ENCODE measurements at regions not wholly inside any gene's neighbourhood (a gene's known extent, or its start where the extent isn't known, plus 50 kb on each side); places are given as distances from the start of the nearest gene placed in this dataset.

- no peak overlapping the region for H3K27ac Mint-ChIP-seq (ENCODE audit: unreplicated experiment)
These were observed 400.3 kb upstream of the SASH1 start for GRCh38 chr6:147942363-147942762.

GRCh38 chr6:147944122-147944521 is 398.5 kb upstream of the SASH1 start:
- DNase-seq (ENCODE audit: extremely low spot score, unreplicated experiment) = no peak
- H3K4me3 Mint-ChIP-seq (ENCODE audit: unreplicated experiment) = no peak overlapping the region

More at GRCh38 chr6:147942363-147942762, 400.3 kb upstream of the SASH1 start:
- H3K36me3 Mint-ChIP-seq (ENCODE audit: unreplicated experiment) = peaks cover 2% of the 10 kb centered on the region
- no peaks in the 10 kb centered on the region for H3K27me3 Mint-ChIP-seq (ENCODE audit: unreplicated experiment)
- H3K9me3 Mint-ChIP-seq (ENCODE audit: unreplicated experiment) = no peaks in the 10 kb centered on the region
- no peak for TF ChIP-seq CTCF (IDR thresholded peaks at IDR 0.05)
- H3K4me1 Mint-ChIP-seq (ENCODE audit: unreplicated experiment) = peaks cover 25% of the 10 kb centered on the region
- H3K4me3 Mint-ChIP-seq (ENCODE audit: unreplicated experiment) = no peak overlapping the region
- no peak for DNase-seq (ENCODE audit: extremely low spot score, unreplicated experiment)

GRCh38 chr6:147947521-147947920 is 395.1 kb upstream of the SASH1 start:
- TF ChIP-seq CTCF (IDR thresholded peaks at IDR 0.05) = no peak
- DNase-seq (ENCODE audit: extremely low spot score, unreplicated experiment) = no peak
- peak overlapping the region; percentile 25 for H3K27ac Mint-ChIP-seq (ENCODE audit: unreplicated experiment)

More at GRCh38 chr6:147944122-147944521, 398.5 kb upstream of the SASH1 start:
- Mint-ChIP-seq H3K27me3 (ENCODE audit: unreplicated experiment) (no peaks in the 10 kb centered on the region), H3K27ac (ENCODE audit: unreplicated experiment) (no peak overlapping the region), H3K36me3 (ENCODE audit: unreplicated experiment) (peaks cover 2% of the 10 kb centered on the region), H3K9me3 (ENCODE audit: unreplicated experiment) (no peaks in the 10 kb centered on the region), H3K4me1 (ENCODE audit: unreplicated experiment) (peaks cover 40% of the 10 kb centered on the region)
- no peak for TF ChIP-seq CTCF (IDR thresholded peaks at IDR 0.05)

GRCh38 chr6:147949981-147950622 is 392.5 kb upstream of the SASH1 start:
- Mint-ChIP-seq H3K9me3 (ENCODE audit: unreplicated experiment) (no peaks in the 10 kb centered on the region), H3K4me1 (ENCODE audit: unreplicated experiment) (peaks cover 48% of the 10 kb centered on the region), H3K4me3 (ENCODE audit: unreplicated experiment) (peak overlapping the region; percentile 20), H3K27me3 (ENCODE audit: unreplicated experiment) (no peaks in the 10 kb centered on the region), H3K27ac (ENCODE audit: unreplicated experiment) (peak overlapping the region; percentile 95), H3K36me3 (ENCODE audit: unreplicated experiment) (peaks cover 2% of the 10 kb centered on the region)
- no peak for TF ChIP-seq CTCF (IDR thresholded peaks at IDR 0.05)
- no peak for DNase-seq (ENCODE audit: extremely low spot score, unreplicated experiment)

More at GRCh38 chr6:147947521-147947920, 395.1 kb upstream of the SASH1 start:
- Mint-ChIP-seq H3K9me3 (ENCODE audit: unreplicated experiment) (no peaks in the 10 kb centered on the region), H3K27me3 (ENCODE audit: unreplicated experiment) (no peaks in the 10 kb centered on the region), H3K4me1 (ENCODE audit: unreplicated experiment) (peaks cover 50% of the 10 kb centered on the region), H3K4me3 (ENCODE audit: unreplicated experiment) (no peak overlapping the region), H3K36me3 (ENCODE audit: unreplicated experiment) (peaks cover 2% of the 10 kb centered on the region)

- peak overlapping the region; percentile 95 for H3K27ac Mint-ChIP-seq (ENCODE audit: unreplicated experiment)
These were observed 392.0 kb upstream of the SASH1 start for GRCh38 chr6:147950623-147950987.

More at GRCh38 chr6:147950623-147950987, 392.0 kb upstream of the SASH1 start:
- Mint-ChIP-seq H3K4me3 (ENCODE audit: unreplicated experiment) (peak overlapping the region; percentile 20), H3K9me3 (ENCODE audit: unreplicated experiment) (no peaks in the 10 kb centered on the region), H3K4me1 (ENCODE audit: unreplicated experiment) (peaks cover 48% of the 10 kb centered on the region), H3K27me3 (ENCODE audit: unreplicated experiment) (no peaks in the 10 kb centered on the region), H3K36me3 (ENCODE audit: unreplicated experiment) (peaks cover 2% of the 10 kb centered on the region)
- no peak for TF ChIP-seq CTCF (IDR thresholded peaks at IDR 0.05)
- no peak for DNase-seq (ENCODE audit: extremely low spot score, unreplicated experiment)

All from osteocyte (in vitro differentiated cells).